DOHH2 (cell line): ENCODE measurements at regions not wholly inside any gene's neighbourhood (a gene's known extent, or its start where the extent isn't known, plus 50 kb on each side); places are given as distances from the start of the nearest gene placed in this dataset.

ENCODE experiments used
- H3F3A ChIP-seq: fragments of 200-600 bp; sonication (generic), shearing (Covaris generic); 2 replicates; pipeline ENCODE4 v1.6.0; 2016; ENCODE audit warnings: antibody characterized with exemption, mild to moderate bottlenecking; ENCODE audit not compliant: control insufficient read depth, insufficient read depth
- H3K27ac ChIP-seq: fragments of 200-600 bp; sonication (generic); 2 replicates; pipeline ENCODE4 v1.5.1; 2014; ENCODE audit warnings: low read depth, mild to moderate bottlenecking, low read length, moderate library complexity
- H3K27me3 ChIP-seq: fragments of 200-600 bp; sonication (generic); 2 replicates; pipeline ENCODE4 v1.6.1; 2014; ENCODE audit warnings: mild to moderate bottlenecking, low read length, mixed read lengths; ENCODE audit not compliant: control insufficient read depth
- H3K36me3 ChIP-seq: fragments of 200-600 bp; sonication (generic); 2 replicates; pipeline ENCODE4 v1.6.1; 2014; ENCODE audit warnings: mild to moderate bottlenecking, low read length, moderate library complexity, mixed read lengths; ENCODE audit not compliant: control insufficient read depth
- H3K4me1 ChIP-seq: fragments of 200-600 bp; sonication (generic); 2 replicates; pipeline ENCODE4 v1.6.1; 2014; ENCODE audit warnings: mild to moderate bottlenecking, low read length, mixed read lengths; ENCODE audit not compliant: control insufficient read depth
- H3K4me2 ChIP-seq: fragments of 200-600 bp; sonication (generic); 2 replicates; pipeline ENCODE4 v1.6.0; 2014; ENCODE audit warnings: mild to moderate bottlenecking, low read length, moderate library complexity
- H3K4me3 ChIP-seq: fragments of 200-600 bp; sonication (generic); 2 replicates; pipeline ENCODE4 v1.5.1; 2014; ENCODE audit warnings: mild to moderate bottlenecking, low read length, mixed read lengths
- H3K79me2 ChIP-seq: fragments of 200-600 bp; sonication (generic); 2 replicates; pipeline ENCODE4 v1.6.1; 2014; ENCODE audit warnings: mild to moderate bottlenecking, low read length, mixed read lengths; ENCODE audit not compliant: control insufficient read depth
- H3K9me2 ChIP-seq: fragments of 200-600 bp; sonication (generic); replicated peaks from 2 replicates; pipeline ENCODE4 v1.6.1; 2014; ENCODE audit warnings: mild to moderate bottlenecking, low read length, mixed read lengths; ENCODE audit not compliant: control insufficient read depth
- H3K9me3 ChIP-seq: fragments of 200-600 bp; sonication (generic); 2 replicates; pipeline ENCODE4 v1.6.1; 2014; ENCODE audit warnings: antibody characterized with exemption, low read length, mixed read lengths; ENCODE audit not compliant: control insufficient read depth, insufficient read depth
- H4K20me1 ChIP-seq: fragments of 200-600 bp; sonication (generic); 2 replicates; pipeline ENCODE4 v1.6.0; 2014; ENCODE audit warnings: low read depth, mild to moderate bottlenecking, antibody characterized with exemption, low read length, moderate library complexity; ENCODE audit not compliant: control insufficient read depth, insufficient read depth
- EZH2phosphoT487 ChIP-seq: fragments of 200-600 bp; sonication (generic); IDR thresholded peaks from 2 replicates; pipeline ENCODE4 v1.6.1; 2017; ENCODE audit warnings: borderline replicate concordance, mild to moderate bottlenecking, antibody characterized with exemption, low read length, moderate library complexity, mixed read lengths
- TF ChIP-seq, protein P1 (sequence below): fragments of 200-600 bp; sonication (generic); IDR thresholded peaks from one replicate; pipeline ENCODE4 v1.5.1; 2014; ENCODE audit warnings: antibody characterized with exemption, mild to moderate bottlenecking, low read depth, low read length; ENCODE audit not compliant: poor library complexity, severe bottlenecking

DNA sequence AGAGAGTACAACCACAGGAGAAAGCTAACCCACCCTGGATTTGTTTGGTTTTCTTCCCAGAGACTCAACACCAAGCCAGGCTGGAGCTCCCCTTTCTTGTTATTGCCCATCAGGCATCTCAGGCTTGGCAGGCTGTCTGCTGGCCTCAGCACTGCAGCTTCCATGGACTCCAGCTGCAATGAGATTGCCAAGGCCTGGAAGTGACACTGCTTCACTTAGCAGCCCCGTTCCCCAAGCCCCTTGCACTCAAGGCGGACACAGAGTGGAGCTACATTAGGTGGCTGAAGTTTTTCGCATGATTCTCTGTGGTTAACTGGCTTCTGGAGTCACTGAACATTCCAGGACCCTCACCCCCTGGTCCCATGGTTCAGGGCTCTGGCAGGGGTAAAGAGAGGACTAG is 163.1 kb upstream of the GDF10 start:
- H3K9me2 ChIP-seq = no peaks in the 10 kb centered on the region
- no peaks in the 10 kb centered on the region for H3K4me1 ChIP-seq
- no peaks in the 10 kb centered on the region for H3K9me3 ChIP-seq
- no peaks in the 10 kb centered on the region for H3F3A ChIP-seq
- H3K27me3 ChIP-seq = no peaks in the 10 kb centered on the region
- no peaks in the 10 kb centered on the region for H3K79me2 ChIP-seq
- no peak for TF ChIP-seq EZH2phosphoT487
- TF ChIP-seq, protein P1, sequence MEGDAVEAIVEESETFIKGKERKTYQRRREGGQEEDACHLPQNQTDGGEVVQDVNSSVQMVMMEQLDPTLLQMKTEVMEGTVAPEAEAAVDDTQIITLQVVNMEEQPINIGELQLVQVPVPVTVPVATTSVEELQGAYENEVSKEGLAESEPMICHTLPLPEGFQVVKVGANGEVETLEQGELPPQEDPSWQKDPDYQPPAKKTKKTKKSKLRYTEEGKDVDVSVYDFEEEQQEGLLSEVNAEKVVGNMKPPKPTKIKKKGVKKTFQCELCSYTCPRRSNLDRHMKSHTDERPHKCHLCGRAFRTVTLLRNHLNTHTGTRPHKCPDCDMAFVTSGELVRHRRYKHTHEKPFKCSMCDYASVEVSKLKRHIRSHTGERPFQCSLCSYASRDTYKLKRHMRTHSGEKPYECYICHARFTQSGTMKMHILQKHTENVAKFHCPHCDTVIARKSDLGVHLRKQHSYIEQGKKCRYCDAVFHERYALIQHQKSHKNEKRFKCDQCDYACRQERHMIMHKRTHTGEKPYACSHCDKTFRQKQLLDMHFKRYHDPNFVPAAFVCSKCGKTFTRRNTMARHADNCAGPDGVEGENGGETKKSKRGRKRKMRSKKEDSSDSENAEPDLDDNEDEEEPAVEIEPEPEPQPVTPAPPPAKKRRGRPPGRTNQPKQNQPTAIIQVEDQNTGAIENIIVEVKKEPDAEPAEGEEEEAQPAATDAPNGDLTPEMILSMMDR = no peak
- H3K4me3 ChIP-seq = no peak overlapping the region
- H3K36me3 ChIP-seq = no peaks in the 10 kb centered on the region
- H3K27ac ChIP-seq = no peak overlapping the region
- H3K4me2 ChIP-seq = no peak overlapping the region
- no peaks in the 10 kb centered on the region for H4K20me1 ChIP-seq

DNA sequence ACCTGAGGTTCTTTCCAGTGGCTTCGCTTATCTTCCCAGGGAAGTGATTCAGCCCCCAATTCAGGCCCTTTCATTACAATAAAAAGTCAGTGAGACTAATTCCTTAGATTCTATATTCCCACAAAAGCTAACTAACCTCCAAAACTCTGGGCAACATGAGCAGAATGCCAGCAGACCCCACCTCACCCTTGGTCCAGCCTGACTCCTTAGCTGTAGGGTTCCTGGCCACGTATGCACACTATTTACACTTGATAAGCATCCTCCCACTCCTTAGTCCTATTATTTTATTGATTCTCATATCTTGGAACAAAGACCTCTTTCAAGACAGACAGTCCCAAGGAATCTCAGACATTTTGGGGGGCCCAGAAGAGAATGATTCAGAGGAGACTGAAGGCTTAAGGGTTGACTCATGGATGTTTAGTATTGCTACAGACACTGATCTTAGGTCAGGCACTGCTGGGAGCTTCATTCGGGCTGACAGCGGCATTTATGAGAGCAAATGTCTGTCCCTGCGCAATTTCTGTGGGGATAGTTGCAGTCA is 162.6 kb upstream of the GDF10 start:
- no peak overlapping the region for H3K27ac ChIP-seq
- TF ChIP-seq EZH2phosphoT487 = no peak
- TF ChIP-seq, protein P1 = no peak
- H3K36me3 ChIP-seq = no peaks in the 10 kb centered on the region
- H3K27me3 ChIP-seq = no peaks in the 10 kb centered on the region
- H3K4me3 ChIP-seq = no peak overlapping the region
- H3K79me2 ChIP-seq = no peaks in the 10 kb centered on the region
- H3K4me1 ChIP-seq = no peaks in the 10 kb centered on the region
- H3K9me3 ChIP-seq = no peaks in the 10 kb centered on the region
- H3K9me2 ChIP-seq = no peaks in the 10 kb centered on the region
- no peaks in the 10 kb centered on the region for H3F3A ChIP-seq
- H4K20me1 ChIP-seq = no peaks in the 10 kb centered on the region
- H3K4me2 ChIP-seq = no peak overlapping the region

DNA sequence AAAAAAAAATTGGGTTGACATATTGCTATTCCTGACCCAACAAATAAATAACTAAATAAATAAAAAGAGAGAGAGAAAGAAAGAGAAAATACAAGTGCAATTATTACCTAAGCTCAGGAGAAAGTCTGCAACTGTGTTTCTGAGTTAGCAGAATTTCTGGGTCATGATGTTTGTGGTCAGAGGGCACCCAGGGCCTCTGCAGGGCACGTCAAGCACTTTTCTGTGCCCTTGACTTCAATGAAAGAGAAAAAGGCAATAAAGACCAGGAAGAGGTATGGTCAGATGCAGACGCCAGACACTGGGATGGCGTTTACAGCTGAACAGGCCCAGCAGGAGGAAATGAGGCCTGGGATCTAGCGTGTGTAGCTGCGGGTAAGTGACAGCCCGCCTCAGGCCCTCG is 160.9 kb upstream of the GDF10 start:
- Histone ChIP-seq H3F3A (no peaks in the 10 kb centered on the region), H3K36me3 (no peaks in the 10 kb centered on the region), H3K4me3 (no peak overlapping the region), H4K20me1 (no peaks in the 10 kb centered on the region), H3K4me2 (no peak overlapping the region), H3K9me3 (no peaks in the 10 kb centered on the region), H3K79me2 (no peaks in the 10 kb centered on the region), H3K4me1 (no peaks in the 10 kb centered on the region), H3K27ac (no peak overlapping the region), H3K9me2 (no peaks in the 10 kb centered on the region), H3K27me3 (no peaks in the 10 kb centered on the region)
- TF ChIP-seq, protein P1 = no peak
- no peak for TF ChIP-seq EZH2phosphoT487
